ENCODE measurements at regions not wholly inside any gene's neighbourhood (a gene's known extent, or its start where the extent isn't known, plus 50 kb on each side); places are given as distances from the start of the nearest gene placed in this dataset.

GRCh38 chr1:115165776-115166175, 76.5 kb upstream of the TSPAN2 start:
- TF ChIP-seq CTCF (IDR thresholded peaks at IDR 0.05) = no peak
- no peak for TF ChIP-seq POLR2A (IDR thresholded peaks at IDR 0.05)

Measured in testis (tissue), 2 donors.